Posterior vena cava (tissue), 2 donors: ENCODE measurements at regions not wholly inside any gene's neighbourhood (a gene's known extent, or its start where the extent isn't known, plus 50 kb on each side); places are given as distances from the start of the nearest gene placed in this dataset.

ENCODE experiments used
- DNase-seq: peaks from one replicate; pipeline ENCODE4 v3.0.0-alpha.2; 2020; ENCODE audit warnings: low spot score
- intact Hi-C, 2 donors: fragments of 100-400 bp; cut with DNase I; formaldehyde crosslinking; loops; one replicate each; pipeline versions ENCODE4 v1.14.1 to v1.14.2; 2022 to 2023
- donor health status: DM: yes; HTN: yes; CAD: no.
- donor health status: DM: yes; HTN: yes; CAD: no.

DNA sequence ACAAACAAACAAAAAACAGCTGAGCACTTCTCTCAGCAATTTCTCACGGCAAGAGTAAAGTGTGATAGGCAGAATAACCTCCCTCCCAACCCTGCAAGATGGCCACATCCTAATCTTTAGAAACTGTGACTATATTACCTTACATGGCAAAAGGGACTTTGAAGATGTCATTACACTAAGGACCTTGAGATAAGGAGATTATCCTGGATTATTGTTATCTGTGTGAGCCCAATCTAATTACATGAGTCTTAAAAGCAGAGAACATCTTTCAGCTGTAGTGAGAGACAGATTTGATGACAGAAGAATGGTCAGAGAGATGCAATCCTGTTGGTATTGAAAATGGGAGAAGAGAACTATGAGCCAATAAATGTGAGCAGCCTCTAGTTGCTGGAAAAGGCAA, 347.9 kb downstream of the CDH9 start:
- DNase-seq, result no peak
- intact Hi-C loops, result no loop called here

DNA sequence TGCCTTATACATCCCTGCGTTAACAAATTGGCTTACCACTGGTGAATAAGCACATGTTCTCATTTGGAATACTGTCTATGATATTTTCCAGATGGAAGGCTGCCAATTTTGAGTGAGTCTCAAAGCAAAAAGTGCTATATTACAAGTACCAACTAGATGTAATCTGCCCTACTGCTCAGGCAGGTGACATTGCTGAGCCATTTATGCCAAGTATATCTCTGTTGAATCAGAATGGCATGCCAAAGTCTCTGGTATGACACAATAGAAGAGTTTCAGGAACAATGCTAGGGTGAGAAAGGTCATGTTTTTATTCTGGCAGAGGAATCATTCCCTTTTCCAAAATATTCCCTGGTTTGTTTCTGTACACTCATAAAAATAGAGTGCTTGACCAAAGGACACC, 356.5 kb downstream of the CDH9 start:
- DNase-seq, result no peak
- intact Hi-C loops, result no loop called here

DNA sequence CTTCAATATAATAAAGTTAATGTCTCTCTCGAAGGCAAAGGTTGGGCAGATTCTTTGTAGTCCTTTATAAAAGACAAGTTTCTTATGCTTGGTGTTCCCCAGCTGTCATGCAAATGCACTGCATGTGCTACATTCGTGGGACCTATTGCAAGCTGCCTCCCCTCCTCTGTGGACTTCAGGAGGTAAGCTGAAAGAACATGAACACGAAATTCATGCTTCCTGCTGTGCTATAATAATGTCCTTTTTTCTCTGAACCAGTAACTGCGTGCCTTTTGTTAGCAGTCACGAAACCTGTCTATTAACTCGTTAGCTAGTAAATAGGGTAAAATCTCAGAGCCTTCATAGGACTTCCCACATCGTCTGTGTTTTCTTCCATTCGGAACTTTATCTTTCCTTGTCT, 363.5 kb downstream of the CDH9 start:
- intact Hi-C loops, result no loop called here
- DNase-seq, result no peak

DNA sequence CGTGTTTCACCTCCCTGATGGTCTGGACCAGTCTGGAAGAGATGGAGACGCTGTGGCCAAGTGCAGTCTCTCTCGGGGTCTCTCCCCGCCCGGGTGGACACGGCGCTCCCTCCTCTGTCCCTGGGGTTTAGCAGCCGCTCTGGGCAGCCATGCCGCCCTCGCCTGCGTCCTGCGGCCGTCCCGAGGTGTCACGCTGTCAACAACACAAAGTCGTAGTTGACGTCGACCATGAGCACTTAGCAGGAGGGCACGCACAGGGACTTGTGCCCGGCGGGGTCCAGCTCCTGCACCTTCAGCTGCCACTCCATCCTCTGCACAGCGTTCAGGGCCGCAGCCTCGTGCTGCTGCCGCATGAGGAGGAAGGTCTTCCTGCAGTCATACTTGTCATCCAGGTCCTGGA, 368.9 kb downstream of the CDH9 start:
- no peak for DNase-seq
- intact Hi-C loops, result no loop called here

DNA sequence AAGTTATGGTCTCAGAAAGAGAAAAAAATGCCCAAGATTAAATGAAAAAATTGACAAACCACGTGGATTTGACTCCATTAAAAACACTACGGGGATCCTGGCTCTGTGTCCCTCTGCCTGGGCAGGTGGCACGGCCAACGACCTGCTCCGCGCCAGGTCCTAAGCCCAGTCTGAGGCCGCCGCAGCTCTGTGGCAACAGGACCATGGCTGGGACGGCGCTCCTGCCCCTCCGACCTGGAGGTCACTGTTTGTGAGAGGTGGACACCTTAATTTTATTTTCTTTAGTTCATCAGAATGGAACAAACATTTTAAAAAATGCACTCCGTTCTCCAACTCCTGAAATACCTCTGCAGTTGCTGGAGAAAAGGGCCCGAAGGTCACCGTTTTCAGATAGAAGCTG, 369.4 kb downstream of the CDH9 start:
- no peak for DNase-seq
- intact Hi-C loops, result no loop called here

DNA sequence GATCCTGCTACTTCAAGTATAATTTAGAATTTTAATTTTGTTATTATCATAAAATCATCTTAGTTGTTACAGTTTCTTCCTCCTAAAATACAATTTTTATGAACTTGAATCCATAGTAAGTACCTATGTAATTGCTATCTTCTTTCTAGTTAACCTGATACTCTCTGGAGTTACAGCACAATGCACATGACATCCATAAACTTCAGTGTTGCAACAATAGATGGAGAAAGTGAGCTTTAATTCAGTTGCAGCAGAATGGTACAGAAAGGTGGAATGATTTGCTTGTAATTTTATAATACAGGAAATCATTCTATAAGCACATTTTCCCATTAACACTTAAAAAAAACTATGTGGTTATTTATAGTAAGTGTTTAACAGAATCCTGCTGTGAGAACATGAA, 372.0 kb downstream of the CDH9 start:
- intact Hi-C loops, result no loop called here

DNA sequence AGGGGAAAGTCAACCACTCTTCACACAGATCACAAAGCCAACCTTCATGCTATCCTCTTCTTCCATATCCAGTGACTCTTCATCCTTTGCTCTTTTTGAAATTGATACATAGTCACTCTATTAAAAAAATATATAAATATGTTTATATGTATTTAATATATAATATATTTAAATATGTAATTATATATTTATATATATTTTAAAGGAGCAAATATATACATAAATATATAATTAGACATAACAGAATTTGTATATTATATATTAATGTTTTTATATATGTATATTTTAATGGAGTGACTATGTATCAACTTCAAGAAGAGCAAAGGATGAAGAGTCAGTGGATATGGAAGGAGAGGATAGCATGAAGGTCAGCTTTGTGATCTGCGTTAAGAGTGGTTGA, 374.9 kb downstream of the CDH9 start:
- intact Hi-C loops, result no loop called here
- DNase-seq, result no peak

More for the DNA sequence above, 372.0 kb downstream of the CDH9 start:
- no peak for DNase-seq

DNA sequence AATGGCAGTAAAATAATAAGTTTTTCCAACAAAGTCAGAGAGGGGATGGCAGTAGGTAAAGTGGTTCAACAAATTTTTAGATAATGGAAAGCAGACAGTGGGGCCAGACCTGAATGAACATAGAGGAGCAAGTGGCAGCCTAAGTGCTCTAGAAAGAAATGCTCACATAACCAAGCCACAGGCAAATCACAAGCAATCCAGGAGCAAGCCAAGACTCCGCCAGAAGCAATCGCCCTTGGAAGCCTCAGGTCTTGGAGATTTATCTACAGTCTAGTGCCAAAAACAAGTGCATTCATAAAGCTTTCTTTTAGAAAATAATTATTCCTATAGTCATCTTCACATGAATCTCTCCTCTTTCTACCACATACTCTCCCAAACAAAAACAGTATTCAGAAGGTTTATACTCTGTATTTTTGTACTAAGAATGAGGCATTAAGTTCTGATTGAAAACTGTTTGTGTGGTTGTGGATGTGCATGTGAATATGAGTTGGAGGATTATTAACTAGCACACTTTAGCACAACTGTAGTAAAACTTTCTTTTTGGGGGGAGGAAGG, 375.5 kb downstream of the CDH9 start:
- intact Hi-C loops, result no loop called here
- no peak for DNase-seq

DNA sequence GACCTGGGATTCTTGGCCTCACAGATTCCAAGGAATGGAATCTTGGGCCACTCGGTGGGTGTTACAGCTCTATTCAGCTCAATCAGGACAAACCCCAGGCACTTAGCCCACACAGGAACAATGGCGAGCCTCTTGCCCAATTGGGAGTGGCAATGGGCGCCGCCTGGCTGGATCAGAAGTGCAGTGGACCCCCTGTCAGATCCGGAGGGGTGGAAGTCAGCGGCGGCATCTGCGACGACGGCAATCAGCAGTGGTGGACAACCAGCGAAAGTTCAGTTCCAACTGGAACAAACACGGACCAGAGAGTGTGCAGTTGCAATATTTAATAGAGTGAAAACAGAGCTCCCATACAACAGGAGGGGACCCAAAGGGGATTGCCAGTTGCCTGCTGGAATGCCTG, 378.3 kb downstream of the CDH9 start:
- intact Hi-C loops, result no loop called here
- no peak for DNase-seq

DNA sequence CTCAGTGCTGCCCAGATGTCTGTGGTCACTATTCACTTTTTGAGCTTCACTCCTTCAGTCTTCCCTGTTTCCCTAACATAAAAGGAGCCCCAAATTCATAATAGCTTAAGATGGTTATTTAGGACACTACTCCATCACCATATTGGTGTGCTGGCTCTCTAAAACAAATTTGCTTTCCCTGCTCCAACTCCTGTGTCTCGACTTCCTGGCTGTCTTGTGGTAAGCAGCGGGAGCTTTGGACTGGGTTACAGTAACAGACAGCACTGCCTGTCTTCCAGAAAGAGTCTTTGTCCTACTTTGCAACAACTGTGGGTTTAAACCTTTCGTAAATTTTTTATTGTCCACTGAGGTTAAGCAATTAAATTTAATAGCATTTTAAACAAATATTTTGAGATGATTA, 389.4 kb downstream of the CDH9 start:
- intact Hi-C loops, result no loop called here
- DNase-seq, result no peak

DNA sequence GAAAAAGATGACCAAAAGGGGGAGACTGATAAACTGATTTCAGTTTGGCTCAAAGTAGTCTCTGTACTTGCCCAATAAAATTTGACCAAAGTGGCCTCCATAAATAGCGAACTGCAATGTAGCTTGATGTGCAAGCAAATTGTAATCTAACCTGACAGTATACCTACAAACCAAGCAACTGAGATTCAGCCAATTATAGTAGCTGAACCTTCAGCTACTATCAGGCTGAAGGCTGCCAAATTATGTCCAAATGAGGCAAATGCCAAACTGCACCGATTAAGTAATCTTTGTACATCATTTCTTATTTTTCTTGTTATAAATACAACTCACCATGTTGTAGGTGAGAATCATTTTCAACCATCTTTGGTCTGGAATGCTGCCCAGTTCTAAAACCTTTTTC, 390.6 kb downstream of the CDH9 start:
- intact Hi-C loops, result no loop called here
- no peak for DNase-seq

DNA sequence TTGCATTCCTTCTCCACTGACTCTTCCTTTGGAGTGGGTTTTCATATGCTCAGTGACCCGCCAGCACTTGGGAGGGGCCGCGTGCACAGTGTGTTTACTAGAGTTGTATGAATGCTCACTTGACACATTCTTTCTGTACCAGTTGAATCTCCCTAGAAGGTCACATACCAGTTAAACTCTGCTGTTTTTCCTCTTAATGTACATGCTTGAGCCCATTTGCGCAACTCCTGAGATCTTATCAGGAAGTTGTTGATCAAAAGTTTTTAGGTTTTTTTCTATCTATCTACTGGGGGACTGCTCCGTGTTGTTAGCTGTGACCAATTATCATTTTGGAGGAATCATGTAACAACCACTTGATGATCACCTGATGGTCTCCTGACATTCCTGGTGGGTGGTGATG, 392.7 kb downstream of the CDH9 start:
- DNase-seq, result no peak

DNA sequence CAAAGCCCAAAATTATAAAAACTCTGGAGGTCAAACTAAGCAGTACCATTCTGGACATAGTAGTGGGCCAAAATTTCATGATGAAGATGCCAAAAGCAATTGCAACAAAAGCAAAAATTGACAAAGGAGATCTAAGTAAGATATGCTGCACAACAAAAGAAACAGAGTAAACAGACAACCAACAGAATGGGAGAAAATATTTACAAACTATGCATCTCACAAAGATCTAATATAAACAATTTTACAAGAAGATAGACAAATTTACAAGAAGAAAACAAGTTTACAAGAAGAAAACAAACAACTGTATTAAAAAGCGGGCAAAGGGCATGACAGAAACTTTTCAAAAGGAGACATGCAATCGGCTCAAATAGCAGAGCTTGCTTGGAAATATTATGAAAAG, 396.9 kb downstream of the CDH9 start:
- intact Hi-C loops, result no loop called here
- no peak for DNase-seq

More for the DNA sequence above, 392.7 kb downstream of the CDH9 start:
- intact Hi-C loops, result no loop called here

DNA sequence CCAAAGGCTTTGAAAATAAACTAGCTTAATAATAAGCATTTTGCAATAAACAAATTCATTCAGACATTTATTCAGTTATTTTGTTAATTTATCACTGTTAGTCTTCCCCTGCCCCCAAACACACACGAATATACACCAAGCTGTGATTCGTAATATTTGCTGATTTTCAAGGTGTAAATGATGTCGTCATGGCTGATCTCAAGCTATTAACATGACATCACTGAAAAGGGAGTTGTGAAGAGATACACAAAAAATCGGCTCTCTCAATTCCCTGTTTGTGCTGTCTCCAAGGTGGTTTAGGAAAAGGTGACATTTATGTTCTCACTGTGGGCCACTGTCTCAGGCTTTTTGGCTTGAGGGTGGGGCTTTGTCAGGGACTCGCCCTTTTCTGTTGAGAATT, 413.3 kb downstream of the CDH9 start:
- intact Hi-C loops, result no loop called here
- no peak for DNase-seq

DNA sequence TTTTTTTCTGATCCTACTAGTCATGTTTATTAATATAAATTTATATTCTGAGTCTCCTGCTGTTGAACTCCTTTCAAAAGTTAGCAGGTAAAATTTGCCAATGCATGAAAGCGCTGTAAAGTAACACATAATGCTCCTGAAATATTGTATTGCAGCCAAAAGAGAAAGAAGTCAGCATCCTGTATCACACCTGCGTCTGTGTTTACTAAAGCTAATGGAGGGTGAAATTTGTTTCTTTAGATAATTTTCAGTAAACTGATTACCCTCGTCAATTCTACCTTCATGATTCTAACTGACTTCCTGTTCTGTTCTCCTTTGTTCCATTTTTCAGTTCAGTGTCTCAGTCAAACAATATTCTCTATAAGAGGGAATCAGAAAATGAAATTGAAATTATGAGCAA, 415.4 kb downstream of the CDH9 start:
- intact Hi-C loops, result no loop called here
- DNase-seq, result no peak

DNA sequence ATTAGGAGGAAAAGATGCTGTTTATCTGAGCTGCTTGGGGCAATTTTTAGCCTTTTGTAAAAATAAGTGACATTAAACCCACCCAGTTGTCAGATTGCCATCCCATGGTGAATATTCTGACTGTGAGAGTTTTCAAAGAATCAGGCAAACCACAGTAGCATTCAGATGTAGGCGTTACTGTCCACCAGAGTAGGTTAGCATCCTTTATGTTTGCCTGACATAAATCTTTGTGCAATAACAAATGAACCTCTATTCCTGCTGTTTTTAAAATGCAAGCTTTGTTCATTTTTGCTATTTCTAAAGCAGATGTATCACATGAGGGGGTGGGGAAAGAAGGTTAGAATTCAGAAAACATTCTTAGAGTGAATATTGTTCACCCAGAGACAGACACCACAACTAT, 427.8 kb downstream of the CDH9 start:
- DNase-seq, result no peak
- intact Hi-C loops, result loop anchor here in 1 of 2 donors (5.0 kb wide), 1 partner anchor 1363 kb away; no protein-coding TSS in a partner anchor

DNA sequence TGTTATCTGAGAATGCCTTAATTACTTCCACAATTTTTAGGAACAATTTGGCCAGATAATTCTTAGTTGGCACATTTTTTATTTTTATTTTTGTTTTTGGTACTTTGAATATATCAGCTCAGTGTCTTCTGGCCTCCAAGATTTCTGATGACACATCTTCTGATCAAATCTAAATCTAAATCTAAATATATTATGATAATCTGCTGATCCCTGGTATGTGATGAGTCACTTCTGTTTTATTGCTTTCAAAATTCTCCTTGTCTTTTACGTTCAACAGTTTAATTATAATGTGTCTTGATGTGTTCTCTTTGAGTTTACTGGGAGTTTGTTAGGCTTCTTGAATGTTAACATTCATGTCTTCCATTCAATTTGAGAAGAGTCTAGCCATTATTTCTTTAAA, 436.8 kb downstream of the CDH9 start:
- intact Hi-C loops, result no loop called here
- no peak for DNase-seq

DNA sequence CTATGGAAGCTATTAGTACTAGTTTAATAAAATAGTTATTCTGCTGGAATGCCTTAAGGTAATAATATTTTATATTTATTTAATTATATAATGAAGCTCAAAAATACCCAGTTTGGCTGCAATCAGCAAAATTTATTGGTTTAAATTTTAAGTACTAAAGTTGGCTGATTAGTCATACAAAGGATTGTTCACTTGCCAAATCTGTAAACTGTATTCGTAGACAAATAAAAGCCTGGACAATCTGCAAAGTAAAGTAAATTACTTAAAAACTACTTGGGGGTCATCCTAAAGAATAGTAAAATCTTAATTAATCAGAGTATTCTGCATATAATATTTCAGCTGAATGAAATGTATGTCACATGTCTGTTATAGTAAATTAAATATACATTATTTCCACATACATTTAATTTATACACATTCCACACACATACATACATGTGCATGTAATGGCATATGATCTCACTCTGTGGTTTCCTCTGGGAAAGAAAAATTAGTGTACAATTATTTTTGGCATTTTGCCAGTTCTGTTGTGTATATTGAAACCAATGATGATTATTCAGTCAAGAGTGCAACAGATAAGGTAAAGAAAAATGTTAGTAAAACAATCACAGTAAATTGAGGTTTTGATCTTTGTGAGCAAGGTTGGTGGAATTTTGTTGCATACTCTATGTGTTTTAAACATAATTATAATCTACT, 455.9 kb downstream of the CDH9 start:
- intact Hi-C loops, result no loop called here

DNA sequence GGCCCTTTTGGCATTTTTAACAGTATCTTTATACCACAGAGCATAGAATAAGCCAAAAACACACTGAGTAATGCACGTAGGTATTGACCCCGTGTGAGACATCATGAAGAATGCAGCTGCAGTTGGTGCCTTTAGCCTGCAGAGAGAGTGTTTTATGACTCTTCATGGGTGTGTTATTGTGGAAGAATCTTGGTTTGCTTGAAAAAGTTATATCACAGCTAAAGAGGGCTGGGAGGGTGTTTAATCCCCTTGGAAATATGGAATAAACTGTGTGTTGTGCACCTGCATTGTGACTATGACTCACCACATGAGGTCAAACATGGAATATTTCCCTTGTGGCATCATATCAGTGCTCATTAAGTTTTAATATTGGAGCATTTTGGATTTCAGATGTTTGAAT, 458.7 kb downstream of the CDH9 start:
- intact Hi-C loops, result no loop called here
- no peak for DNase-seq

More for the DNA sequence above, 455.9 kb downstream of the CDH9 start:
- no peak for DNase-seq

DNA sequence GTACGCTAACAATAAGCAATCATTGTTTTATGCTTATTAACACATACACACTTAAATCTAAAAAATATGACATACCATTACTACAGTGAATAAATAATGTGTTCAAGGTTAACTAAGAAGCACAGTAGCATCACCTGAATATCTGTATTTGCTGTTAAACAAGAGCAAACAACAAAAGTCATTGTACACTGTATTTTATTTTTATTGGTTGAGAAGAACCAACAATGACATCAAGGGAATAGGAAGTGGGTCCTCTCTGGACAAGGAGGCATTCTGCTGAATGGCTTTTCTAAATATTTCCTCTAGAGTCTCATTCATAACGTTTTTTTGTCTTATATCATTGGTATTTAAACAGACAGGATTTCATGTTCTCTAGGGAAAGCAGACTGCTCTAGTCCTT, 460.4 kb downstream of the CDH9 start:
- no peak for DNase-seq
- intact Hi-C loops, result no loop called here

DNA sequence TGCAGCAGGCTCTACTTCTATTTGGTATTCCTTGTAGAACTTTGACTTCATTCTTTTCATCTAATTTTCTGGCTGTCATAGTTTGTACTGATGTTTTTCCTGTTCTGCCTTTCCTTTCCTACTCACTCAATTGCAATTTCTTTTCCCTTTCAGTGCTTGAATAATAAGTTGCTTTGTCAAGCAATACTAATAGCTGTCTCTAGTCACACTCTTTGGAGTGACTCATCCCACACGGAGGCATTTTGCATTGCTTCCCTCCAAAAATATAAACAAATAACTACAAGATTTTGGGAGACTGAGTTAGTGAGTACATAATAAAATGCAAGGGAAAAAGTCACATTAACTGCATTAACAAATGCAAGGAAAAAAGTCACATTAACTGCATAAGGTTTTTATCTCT, 465.9 kb downstream of the CDH9 start:
- intact Hi-C loops, result no loop called here
- no peak for DNase-seq

DNA sequence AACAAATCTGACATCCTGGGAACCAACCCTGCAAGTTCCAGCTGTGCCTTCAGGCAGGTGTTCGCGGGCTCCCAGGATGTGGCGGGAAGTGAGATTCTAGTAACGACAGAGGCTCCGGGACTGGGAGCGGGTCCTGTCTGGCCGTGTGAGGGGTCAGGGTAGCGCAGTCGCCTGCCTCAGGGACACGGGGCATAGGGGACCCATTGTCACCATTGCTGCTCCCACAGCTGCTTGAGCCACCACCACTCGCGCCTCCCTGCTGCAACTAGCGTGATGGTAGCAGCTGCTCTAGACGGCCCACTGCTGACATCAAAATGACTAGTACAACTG, 468.5 kb downstream of the CDH9 start:
- intact Hi-C loops, result loop anchor here in 1 of 2 donors (2.0 kb wide), 1 partner anchor 31 kb away; no protein-coding TSS in a partner anchor
- peak; percentile 78 for DNase-seq
